Middle frontal gyrus (tissue), 1 donor: ENCODE measurements at regions not wholly inside any gene's neighbourhood (a gene's known extent, or its start where the extent isn't known, plus 50 kb on each side); places are given as distances from the start of the nearest gene placed in this dataset.
"Not testable (repeated sequence)": the region's sequence is repeated elsewhere in the genome, so short reads cannot be mapped to it uniquely, and the experiment has no call there.

ENCODE experiments used
- DNase-seq: peaks from one replicate; pipeline ENCODE4 v3.0.0-alpha.2; 2015; ENCODE audit warnings: low spot score; ENCODE audit errors: extremely low spot score

- no peak for DNase-seq
These were observed 1090.8 kb downstream of the BRD1 start for GRCh38 chr22:48736593-48737460.

- DNase-seq, result no peak
These were observed 1092.7 kb downstream of the BRD1 start for GRCh38 chr22:48734961-48735360.

- no peak for DNase-seq
These were observed 1093.3 kb downstream of the BRD1 start for GRCh38 chr22:48734359-48734758.

DNA sequence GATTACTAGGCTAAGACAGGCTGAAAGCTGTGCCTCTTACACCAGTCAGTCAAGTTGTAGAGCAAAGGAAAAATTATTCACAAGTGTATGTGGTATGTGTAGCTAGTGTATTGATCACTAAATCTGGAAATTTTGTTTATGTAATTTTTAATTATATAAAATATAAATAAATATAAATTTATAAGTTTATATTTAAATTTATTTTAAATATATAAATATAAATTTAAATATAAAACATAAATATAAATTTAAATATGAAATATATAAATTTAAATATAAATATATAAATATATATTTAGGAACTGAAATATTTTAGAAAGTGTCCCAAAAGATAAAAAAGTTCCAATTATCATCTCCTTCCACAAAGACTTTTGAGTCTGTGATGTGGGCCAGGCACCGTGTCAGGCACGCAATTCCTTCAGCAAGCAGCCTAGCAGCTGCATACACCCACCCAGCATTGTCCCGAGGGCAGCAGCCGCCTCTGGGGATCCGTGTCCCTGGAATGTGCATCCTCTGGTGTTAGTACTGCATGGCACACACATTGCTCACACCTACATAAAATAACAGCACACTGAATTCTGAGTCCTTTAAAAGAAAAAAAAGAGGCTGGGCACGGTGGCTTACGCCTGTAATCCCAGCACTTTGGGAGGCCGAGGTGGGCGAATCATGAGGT is 1098.0 kb downstream of the BRD1 start:
- no peak for DNase-seq

- DNase-seq, result no peak
These were observed 1100.1 kb downstream of the BRD1 start for GRCh38 chr22:48727454-48728058.

- DNase-seq, result no peak
These were observed 1102.8 kb downstream of the BRD1 start for GRCh38 chr22:48724899-48725298.

DNA sequence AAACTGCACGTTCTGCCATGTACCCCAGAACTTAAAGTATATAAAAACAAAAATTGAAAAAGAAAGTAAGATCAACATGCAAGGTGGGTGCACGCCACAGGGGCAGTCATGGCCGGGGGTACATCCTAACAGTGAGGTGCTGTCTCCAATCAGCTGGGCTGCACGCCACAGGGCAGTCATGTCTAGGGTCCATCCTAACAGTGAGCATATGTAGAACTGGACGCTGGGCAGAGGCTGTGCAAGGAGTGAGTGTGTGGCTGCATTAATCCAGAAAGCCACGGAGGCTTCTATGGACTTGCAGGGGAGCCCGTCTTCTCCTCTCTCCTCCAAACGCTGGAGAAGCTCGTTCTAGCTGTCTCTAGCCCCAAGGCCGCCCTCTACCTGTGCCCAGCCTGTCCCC is 1105.0 kb downstream of the BRD1 start:
- no peak for DNase-seq

DNA sequence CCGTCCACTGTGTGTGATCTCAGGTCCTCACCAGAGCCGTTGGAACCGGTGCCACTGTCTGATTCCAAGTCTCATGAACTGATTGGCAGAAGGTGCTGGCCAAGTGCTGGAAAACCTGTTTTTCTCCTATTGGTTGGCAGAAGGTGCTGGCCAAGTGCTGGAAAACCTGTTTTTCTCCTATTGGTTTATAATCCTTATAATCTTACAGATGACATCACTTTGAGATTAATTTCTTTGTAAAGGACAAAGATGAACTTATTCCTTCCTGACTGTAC is 1106.3 kb downstream of the BRD1 start:
- DNase-seq, result no peak

DNA sequence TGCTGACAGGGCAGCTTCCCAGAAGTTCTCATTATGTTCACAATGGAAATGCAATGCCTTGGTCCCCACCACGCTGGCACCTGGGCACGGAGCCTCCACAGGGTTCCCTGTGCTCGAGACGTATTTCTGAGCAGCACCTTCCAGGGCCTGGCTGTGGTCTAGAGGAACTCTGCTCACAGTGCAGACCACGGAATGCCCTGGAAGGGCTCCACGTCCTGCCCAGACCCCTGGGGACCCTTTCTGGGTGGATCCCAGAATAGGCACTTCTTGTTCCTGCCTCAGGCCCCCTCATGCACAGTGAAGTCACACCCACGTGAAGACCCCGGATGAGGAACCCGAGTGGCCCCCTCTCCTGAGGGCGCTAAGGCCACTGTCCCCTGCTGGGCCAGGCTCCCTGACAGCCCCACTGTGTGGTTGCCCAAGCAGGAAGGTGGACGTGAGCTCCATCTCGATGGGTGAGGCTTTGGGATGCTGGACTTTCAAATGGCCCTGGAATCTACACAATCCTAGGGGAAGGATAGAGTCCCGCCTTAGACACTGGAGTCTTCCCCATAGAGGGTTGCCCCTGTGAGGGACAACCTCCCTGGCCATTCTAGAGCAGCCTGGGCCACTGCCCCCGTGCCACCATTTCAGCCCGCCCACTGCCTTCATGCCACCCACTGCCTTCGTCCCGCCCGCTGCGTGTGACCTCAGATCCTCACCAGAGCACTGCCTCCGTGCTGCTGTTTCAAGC is 1106.8 kb downstream of the BRD1 start:
- no peak for DNase-seq

DNA sequence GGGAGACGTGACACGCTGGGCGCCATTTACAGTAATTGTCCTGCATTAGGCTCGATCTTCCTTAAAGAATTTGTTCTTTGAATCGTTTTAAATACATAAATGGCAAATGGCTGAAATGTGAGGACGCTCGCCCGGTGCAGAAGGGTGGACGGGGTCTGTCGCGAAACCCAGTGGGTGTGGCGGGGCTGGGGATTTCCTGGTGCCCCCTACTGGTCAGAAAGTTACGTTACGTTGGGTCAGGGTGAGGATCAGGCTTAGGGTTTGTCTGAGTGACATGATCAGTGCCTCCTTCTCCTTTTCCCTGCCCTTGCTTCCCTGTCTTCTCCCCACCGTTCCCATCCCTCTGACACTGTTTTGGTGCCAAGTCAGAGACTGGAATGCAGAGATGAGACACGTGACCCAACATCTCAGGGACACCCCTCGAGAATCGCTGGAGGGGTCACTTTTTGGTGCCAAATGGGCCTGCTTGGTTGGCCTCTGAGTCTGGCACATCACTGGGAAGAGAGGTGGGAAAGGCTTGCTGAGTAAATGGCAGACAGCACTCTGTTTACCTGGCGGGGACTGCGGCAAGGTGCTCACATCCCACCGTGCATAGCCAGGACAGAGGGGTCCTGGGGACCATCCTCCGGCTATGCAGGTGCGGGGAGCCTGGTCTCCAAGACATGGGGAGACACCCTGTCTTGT is 1107.6 kb downstream of the BRD1 start:
- DNase-seq, result no peak

DNA sequence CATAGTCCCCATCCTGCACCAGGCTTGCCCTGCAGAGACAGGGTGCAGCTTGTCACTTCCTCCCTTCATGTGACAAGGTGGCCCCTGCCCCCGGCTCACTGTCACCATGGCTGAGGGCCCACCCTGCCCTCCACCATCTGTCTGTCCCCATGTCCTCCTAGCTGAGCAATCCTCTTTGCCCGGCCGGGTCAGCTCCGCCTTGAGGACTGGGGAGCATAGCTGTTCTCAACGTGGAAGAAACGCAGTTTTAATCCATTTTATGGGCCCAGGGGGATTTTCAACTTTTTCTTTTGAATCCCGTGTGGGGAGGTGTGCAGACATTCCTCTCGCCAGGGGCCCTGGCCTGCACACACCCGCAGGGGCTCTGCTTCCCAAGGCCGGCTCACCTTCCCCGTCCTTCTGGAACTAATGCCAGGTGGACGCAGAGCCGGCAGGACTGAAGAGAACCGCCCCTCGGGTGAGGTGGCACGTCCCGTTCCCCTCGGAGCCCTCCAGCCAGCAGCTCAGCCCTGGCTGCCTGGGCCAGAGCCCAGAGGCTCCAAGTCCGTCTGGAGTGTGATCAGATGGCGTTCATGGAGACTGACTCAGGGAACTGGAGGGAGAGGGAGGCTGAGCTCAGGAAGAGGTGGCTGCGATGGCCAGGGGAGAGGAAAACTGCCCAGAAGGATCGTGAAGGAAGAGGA is 1108.7 kb downstream of the BRD1 start:
- no peak for DNase-seq

DNA sequence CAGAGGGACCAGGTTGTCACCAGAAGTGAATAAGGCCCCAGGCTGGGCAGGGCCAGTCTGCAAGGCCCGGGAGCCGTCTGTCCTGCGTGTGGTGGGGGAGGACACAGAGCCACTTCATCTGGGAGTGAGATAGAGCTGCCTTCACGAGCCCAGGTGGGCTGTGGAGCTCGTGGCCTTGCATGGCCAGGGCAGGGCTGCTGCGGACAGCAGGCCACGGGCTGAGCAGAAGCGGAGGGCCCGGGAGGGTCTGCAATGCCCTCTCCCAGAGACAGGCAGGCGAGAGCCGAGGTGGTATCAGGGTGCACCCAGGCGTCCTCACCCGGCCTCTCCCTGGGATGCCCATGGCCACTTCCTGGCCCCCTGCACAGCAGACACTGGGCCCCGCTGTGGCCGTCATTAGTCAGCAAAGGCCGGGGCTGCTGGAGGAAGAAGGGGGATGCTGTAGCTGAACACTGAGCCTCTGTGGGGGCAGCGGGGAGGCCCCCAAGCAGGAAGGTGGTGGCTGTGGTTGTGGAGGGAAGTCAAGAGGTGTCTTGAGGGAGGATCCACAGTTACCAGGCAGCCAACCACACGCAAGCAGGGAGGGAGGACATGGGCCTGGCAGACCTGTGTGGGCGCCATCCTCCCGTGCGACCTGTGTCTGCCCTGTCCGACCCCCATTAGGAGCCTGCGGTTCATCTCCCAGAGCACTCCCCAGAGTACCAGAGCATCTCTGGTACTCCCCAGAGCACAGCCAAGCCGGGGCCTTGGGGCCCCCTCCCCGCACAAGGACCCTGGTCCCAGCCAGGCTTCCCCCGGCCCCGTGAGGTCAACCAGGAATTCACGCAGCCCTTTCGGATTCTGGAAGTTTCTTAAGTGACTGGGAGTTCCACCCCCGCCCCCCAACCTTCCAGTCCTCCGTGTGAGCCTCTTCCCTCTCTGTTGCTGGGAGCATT is 1109.5 kb downstream of the BRD1 start:
- no peak for DNase-seq

GRCh38 chr22:48717076-48717810 is 1110.4 kb downstream of the BRD1 start:
- DNase-seq, result no peak

DNA sequence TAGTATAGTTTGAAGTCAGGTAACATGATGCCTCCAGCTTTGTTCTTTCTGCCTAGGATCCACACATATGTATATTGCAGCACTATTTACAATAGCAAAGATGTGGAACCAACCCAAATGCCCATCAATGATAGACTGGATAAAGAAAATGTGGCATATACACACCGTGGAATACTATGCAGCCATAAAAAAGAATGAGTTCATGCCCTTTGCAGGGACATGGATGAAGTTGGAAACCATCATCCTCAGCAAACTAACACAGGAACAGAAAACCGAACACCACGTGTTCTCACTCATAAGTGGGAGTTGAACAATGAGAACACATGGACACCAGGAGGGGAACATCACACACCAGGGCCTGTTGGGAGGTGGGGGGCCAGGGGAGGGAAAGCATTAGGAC is 1111.5 kb downstream of the BRD1 start:
- not testable (repeated sequence) for DNase-seq

DNA sequence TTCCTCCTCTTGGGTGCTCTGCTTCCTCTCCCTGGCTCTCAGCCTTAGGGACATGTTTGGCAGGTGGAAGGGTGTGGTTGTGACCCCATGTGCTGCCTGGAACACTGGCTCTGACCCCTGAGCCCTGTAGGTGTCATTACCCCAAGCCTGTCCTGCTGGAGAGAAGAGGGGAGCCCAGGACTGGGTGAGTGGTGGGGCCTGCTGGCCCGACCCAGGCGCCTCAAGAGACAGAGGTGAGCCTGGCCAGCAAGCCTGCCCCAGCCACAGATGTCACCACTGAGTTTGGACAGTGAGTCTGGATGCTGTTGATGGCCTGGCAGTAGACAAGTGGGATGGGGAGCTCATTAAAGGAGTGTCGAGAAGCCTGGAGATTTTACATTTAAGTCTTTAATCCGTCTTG is 1112.2 kb downstream of the BRD1 start:
- no peak for DNase-seq

DNA sequence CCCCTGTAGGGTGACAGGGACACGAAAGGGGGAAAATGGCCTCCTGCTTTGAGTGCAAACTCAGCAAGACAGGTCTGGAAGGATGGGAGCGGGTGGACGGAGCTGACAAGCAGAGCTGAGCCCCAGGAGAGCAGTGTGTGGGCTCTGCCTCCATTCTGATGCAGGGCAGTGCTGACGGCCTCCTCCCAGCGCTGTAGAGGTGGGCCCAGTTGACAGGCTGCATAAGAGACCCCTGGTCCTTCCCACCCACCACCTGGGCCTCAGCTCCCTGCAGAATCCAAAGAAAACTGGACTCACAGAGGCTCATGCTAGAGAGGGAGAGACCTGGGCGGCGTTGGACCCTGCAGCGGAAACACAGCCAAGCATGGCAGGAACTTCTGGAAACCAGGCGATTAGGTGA is 1113.4 kb downstream of the BRD1 start:
- DNase-seq, result no peak

- DNase-seq, result no peak
These were observed 1114.1 kb downstream of the BRD1 start for GRCh38 chr22:48713272-48714205.
